ENCODE measurements at regions not wholly inside any gene's neighbourhood (a gene's known extent, or its start where the extent isn't known, plus 50 kb on each side); places are given as distances from the start of the nearest gene placed in this dataset.
"Not testable (repeated sequence)": the region's sequence is repeated elsewhere in the genome, so short reads cannot be mapped to it uniquely, and the experiment has no call there.

DNA sequence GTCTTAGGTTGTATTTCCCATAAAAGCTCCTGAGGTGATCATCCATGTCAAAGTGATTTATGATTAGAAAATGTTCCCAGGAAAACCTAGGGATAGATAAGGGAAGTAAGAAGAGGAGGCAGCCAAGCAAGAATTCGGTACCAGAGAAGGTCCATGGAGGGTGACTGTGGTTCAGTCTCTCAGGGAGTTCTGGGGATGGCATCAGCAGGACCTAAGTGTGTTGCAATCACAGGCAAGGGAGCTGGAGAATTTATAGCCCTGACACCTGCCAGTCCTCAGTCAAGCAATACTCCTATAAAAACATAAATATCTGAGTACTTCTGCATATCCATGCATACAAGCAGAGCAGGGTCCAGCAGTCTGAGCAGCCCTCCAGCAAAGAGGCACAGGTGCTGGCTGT is 95.6 kb upstream of the TOPAZ1 start:
- DNase-seq: no peak

DNA sequence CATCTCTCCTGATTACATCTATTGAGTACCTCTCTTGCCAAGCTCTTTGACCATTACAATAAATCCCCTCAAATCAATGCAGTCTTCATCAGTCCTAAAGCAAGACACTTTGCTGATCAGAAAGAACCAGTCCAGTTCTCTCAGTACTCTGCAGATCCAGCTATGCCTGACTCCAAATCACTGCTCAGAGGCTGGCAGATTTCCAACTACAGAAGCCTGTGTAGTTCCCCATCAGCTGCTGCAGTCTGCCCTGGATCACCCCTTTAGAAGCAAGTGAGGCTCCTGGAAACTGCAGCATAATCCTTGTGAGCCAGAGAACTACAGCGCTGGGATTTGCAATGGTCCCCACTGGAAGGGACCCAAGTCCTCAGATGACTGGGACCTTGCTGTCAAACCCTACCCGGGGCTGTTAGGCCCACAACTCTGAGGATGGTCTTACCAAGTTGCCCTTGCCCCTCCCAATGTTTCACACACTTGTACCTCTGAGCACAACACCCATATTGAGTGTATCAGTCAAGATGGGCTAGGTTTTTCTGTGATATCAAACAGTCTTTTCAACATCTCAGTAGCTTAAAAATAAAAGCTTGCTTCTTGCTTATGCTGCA is 81.9 kb upstream of the TOPAZ1 start:
- DNase-seq: no peak

- no peak for DNase-seq
Measured at GRCh38 chr3:44160818-44161217, 80.9 kb upstream of the TOPAZ1 start.

DNA sequence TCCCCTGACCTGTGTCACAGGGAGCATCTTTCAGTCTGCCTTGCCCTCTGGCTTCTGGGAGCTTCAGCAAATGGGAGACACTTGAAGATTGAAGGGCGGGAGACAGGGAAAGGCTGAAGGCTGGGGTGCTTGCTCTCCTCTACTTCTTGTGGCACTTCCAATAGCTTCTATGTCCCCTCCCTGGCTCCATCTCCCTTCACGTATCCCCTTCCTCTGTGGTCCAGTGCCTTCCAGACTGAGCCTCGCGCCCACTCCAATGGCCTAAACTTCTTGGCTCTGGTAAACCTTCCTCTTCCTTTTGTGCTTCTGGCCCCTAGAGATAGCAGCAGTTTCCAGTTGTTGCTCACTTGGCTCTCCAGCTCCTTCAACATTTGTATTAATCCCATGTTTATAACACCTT is 69.8 kb upstream of the TOPAZ1 start:
- no peak for DNase-seq

DNA sequence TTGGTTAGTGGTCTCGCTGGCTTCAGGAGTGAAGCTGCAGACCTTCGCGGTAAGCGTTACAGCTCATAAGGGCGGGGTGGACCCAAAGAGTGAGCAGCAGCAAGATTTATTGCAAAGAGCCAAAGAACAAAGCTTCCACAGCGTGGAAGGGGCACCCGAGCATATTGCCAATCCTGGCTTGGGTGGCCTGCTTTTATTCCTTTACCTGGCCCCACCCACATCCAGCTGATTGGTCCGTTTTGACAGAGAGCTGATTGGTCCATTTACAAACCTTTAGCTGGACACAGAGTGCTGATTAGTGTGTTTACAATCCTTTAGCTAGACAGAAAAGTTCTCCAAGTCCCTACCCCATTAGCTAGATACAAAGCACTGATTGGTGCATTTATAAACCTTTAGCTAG is 69.0 kb upstream of the TOPAZ1 start:
- DNase-seq: not testable (repeated sequence)

- no peak for DNase-seq
Measured at GRCh38 chr3:44173263-44173662, 68.4 kb upstream of the TOPAZ1 start.

DNA sequence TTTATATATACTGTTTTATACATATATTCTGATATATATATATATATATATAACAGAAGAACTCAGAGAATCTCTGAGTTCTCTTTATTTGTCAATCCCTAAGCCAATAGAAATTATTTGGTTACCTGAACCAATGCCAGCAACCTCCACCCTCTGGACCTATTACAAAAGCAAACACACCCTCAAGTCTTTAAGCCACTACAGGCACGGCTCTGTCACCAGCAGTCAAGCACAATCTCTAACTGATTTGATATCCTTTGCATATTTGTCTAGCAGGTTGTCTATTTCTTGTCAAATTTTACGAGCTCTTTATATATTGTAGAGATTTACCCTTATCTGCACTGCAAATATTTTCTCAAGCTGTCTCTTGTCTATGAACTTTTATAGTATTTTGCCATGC is 66.6 kb upstream of the TOPAZ1 start:
- no peak for DNase-seq

DNA sequence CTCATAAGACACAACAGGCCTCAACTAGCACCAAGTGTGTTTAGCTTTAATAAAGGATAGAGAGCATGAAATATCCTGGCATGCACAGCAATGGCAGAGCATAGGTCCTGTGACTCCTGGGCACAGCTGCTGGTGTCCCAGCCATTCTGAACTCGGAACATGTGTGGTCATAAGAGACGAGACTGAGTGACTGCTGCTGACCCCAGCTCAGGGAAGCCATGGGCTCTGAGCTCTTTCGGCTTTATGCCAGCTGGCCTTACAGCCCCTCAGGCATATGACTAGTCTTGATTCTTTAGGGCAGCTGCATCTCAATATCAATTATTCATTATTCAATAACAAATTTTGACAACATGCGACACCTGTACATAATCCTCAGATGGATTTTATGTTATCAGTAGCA is 62.4 kb upstream of the TOPAZ1 start:
- DNase-seq: no peak

DNA sequence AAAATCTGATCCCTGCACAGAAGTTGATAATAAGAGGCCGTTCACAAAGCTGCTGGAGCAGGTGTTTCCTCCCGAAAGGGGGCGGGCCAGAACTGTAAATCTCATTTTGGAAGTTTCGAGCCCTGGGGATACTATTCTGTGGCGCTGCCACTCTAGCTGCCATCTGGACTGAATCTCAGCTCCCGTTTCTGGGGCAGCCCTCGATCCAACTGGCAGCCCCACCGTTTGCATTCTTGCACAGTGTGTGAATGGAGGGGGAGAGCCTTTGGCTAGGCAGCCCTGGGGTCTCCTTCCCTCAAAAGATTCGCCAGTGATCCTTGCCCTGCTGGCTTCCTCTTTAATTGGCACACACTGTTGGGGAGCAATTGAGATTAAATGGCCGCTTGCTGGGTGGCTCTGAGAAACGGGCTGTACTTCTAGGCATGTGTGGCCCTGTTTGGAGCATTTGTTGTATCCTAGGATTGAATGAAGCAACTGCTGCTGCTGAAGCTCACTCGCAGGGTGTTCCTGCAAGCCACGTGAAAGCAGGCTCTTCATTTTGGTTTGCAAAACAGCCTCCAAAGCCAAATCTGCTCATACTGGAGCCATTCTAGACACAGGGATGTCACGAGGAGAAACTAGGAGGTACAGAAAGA is 57.2 kb upstream of the TOPAZ1 start:
- no peak for DNase-seq

DNA sequence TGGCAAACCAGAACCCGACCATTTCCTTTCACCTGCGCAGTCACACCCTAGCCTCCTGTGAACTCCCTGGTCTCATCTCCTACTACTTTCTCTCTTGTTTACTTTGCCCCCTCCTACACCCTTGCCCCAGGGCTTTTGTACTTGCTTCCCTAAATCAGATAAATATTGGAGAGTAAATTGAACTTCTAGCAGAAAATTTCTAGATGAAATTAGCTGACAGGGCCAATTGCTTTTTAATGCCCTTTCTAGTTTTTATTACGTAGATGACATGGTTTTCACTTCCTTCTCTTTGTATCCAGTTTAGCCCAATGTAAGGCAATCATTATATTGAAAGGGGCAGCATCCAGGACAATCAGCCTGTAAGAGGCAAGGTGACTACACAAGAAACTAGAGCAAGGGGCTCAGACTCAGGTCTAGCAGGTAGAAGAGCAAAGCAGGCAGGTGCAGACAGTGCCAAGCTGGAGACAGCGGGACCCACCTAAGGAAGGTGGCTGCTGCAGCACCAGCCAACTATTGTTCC is 56.2 kb upstream of the TOPAZ1 start:
- no peak for DNase-seq

GRCh38 chr3:44186111-44186672 is 55.5 kb upstream of the TOPAZ1 start:
- DNase-seq: no peak

DNA sequence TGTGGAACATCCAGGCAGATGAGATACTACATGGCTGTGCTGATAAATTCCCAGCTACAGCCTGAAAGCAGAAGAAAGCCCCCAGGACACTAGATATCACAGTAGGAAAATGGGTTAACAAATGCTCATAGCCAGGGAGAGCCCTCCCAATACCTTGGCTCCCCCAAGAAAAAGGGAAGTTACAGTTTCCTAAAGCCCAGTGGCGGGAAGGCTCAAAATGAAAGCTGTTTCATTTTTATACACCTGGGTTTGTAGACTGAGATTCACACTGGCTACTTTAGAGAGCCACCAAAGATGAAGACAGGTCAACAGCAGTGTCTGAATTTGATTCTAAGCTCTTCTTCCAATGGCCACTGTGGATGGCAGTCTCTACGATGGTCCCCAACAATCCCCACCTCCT is 55.0 kb upstream of the TOPAZ1 start:
- no peak for DNase-seq

Measured in NCI-H446 (cell line).